Stimulated activated CD8-positive, alpha-beta memory T cell treated with anti-CD3 and anti-CD28 coated beads, Interleukin-4, amount 100 ng/mL, for 4 hours (primary cell): ENCODE measurements at regions not wholly inside any gene's neighbourhood (a gene's known extent, or its start where the extent isn't known, plus 50 kb on each side); places are given as distances from the start of the nearest gene placed in this dataset.

Experiments
- DNase-seq, 2 donors: peaks; one replicate each; pipeline ENCODE4 v3.0.0-alpha.2; 2020; ENCODE audit warnings: low read depth in 2 of 2, low spot score in 1 of 2

DNA sequence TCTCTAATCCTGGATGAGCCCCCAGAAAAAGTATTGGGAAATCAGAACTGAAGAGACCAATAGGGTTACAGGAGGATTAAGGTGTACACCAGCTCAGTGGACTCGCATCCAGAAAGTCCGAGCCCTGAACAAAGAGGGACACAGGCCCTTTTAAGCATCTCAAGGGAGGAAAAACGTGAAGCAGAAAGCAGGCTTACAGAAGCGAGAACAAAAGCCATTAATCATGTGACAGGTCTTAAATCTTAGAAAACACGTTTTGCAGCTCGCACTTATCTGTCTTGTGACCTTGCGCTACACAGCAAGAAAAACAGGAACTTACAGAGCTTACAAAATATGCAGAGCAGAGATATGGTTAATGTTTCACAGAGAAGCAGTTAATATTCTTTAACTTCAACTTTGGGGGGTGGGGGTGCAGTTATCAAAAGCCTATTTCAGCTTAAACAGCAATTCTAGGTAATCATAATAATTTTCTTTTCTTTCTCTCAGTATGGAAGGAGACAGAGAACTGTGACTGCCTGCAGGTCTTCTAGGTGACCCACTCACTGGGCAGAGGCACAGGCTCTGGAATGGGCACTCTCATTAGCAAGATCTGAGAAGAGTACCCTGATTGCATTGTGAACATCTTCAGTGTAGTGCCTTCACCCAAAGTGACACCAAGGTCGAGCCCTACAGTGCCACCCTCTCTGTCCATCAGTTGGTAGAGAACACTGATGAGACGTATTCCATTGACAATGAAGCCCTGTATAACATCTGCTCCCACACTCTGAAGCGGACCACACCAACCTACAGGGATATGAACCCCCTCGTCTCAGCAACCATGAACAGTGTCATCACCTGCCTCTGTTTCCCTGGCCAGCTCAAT lies 65.0 kb upstream of the MOCS1 start:
- DNase-seq: no peak

DNA sequence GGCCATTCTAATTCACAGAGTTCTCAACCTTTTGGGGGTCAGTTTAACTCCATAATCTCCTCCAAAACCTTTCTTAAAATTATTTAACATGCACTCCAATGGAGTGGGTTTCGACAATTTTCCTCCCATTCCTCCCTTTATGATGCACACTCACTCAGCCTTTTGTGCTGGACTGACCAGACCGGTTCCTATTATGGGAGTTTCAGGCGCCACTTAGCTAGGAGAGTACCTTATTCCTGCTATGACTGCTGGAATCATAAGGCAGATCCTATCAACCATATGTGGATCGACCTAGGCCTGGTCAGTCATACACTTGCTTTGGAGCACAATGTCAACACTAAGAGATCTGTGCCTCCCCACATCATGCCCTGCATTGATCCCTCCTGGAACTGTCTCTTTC lies 63.9 kb upstream of the MOCS1 start:
- DNase-seq: no peak

DNA sequence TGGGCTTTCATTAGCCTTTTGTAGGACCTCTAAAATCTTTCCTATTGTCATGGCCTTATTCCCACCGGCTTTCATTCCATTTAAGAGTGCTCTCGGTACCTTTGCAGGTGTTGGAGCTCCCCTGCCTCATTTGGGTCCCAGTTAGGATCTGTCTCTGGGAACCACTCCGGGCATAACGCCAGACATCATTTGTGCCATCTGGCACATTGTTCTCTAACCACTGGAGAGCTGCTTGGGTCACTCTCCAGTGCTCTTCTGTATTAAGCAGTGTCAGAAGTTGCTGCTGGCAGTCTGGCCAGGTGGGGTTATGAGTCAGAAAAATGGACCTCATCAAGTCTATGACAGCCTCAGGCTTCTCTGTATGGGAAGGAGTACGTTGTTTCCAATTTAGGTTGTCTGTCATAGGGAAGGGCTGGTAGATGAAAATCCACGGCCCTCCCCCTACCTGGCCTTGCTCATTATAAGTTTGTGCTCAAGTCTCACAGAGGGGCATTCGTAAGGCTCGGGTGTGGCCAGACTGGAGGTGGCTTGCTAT lies 62.9 kb upstream of the MOCS1 start:
- DNase-seq: no peak

- no peak for DNase-seq
Observed at GRCh38 chr6:39995633-39996032, 61.4 kb upstream of the MOCS1 start.

GRCh38 chr6:39992861-39993622 lies 58.8 kb upstream of the MOCS1 start:
- DNase-seq: no peak
